Progenitor cell of endocrine pancreas (in vitro differentiated cells): ENCODE measurements at regions not wholly inside any gene's neighbourhood (a gene's known extent, or its start where the extent isn't known, plus 50 kb on each side); places are given as distances from the start of the nearest gene placed in this dataset.

Source experiments
- DNase-seq: peaks from one replicate; pipeline ENCODE4 v3.0.0; 2021; ENCODE audit warnings: low spot score; ENCODE audit not compliant: unreplicated experiment
- H3K27ac Mint-ChIP-seq: 2 replicates; pipeline ENCODE4 v1.8.0; 2021; ENCODE audit warnings: mild to moderate bottlenecking, moderate library complexity, mixed read lengths
- H3K27me3 Mint-ChIP-seq: 2 replicates; pipeline ENCODE4 v1.8.0; 2021; ENCODE audit warnings: mixed read lengths
- H3K36me3 Mint-ChIP-seq: 2 replicates; pipeline ENCODE4 v1.8.0; 2022; ENCODE audit warnings: mixed read lengths; ENCODE audit not compliant: insufficient read depth
- H3K4me1 Mint-ChIP-seq: 2 replicates; pipeline ENCODE4 v1.8.0; 2021; ENCODE audit warnings: low read depth, mixed read lengths
- H3K4me3 Mint-ChIP-seq: 2 replicates; pipeline ENCODE4 v1.8.0; 2021; ENCODE audit warnings: low read depth, mild to moderate bottlenecking, moderate library complexity, mixed read lengths
- H3K9me3 Mint-ChIP-seq: 2 replicates; pipeline ENCODE4 v1.8.0; 2021; ENCODE audit warnings: low read depth, mixed read lengths
- TF ChIP-seq, protein P1 (sequence below): fragments of 200-600 bp; sonication (generic); IDR thresholded peaks from one replicate; pipeline ENCODE4 v1.5.0; 2021; ENCODE audit warnings: antibody characterized with exemption, mild to moderate bottlenecking; ENCODE audit not compliant: unreplicated experiment

DNA sequence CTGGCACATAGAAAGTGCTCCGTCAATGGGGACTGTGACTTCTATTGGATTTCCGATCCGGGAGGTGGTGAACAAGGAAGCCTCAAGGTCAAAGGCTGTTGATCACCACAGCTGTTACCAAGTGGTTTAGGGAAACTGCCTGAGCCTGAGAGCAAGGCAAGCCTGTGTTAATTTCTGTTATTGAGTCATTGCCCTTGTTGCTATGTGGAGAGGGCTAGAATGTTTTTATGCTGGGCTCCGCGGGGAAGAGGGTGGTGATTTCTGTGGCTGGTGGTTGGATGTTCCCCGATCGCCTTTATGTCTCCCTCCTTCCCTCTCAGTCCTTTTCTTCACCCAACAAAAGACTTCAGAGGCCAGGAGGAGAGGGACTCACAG is 108.5 kb upstream of the ALX4 start:
- peak overlapping the region; percentile 56 for H3K27ac Mint-ChIP-seq
- no peak overlapping the region for H3K4me3 Mint-ChIP-seq
- TF ChIP-seq, protein P1, sequence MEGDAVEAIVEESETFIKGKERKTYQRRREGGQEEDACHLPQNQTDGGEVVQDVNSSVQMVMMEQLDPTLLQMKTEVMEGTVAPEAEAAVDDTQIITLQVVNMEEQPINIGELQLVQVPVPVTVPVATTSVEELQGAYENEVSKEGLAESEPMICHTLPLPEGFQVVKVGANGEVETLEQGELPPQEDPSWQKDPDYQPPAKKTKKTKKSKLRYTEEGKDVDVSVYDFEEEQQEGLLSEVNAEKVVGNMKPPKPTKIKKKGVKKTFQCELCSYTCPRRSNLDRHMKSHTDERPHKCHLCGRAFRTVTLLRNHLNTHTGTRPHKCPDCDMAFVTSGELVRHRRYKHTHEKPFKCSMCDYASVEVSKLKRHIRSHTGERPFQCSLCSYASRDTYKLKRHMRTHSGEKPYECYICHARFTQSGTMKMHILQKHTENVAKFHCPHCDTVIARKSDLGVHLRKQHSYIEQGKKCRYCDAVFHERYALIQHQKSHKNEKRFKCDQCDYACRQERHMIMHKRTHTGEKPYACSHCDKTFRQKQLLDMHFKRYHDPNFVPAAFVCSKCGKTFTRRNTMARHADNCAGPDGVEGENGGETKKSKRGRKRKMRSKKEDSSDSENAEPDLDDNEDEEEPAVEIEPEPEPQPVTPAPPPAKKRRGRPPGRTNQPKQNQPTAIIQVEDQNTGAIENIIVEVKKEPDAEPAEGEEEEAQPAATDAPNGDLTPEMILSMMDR: no peak
- H3K27me3 Mint-ChIP-seq: peaks cover 27% of the 10 kb centered on the region
- no peaks in the 10 kb centered on the region for H3K4me1 Mint-ChIP-seq
- DNase-seq: no peak
- H3K36me3 Mint-ChIP-seq: no peaks in the 10 kb centered on the region
- no peaks in the 10 kb centered on the region for H3K9me3 Mint-ChIP-seq

DNA sequence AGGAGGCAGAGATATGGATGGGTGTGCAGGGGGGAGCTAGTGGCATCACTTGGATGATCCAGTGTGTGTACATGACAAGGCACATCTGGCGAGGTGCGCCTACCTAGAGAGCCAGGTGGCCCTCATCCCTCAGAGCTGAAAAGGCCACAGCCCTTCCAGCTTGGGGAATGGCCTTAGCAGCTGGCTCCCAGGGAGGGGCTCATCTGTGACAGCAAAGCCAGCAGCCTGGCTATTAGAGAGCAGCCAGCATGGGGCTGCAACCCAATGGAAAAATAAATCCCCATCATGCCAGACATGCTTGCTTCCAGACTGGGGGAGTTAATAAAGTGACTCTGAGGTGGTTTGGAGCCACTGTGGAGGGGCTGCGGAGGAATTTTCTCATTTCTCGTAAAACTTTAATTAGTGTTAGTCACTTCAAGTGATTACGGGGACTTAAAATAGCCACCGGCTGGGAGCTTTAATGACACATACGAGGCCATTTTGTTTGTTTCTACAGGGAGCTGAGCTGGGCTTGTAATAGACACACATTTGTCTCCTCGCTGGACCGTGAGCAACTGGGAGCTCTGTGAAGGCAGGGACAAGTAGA is 111.2 kb upstream of the ALX4 start:
- Mint-ChIP-seq H3K27ac (no peak overlapping the region), H3K36me3 (no peaks in the 10 kb centered on the region), H3K27me3 (peaks cover 36% of the 10 kb centered on the region), H3K9me3 (no peaks in the 10 kb centered on the region), H3K4me3 (no peak overlapping the region), H3K4me1 (no peaks in the 10 kb centered on the region)
- TF ChIP-seq, protein P1: no peak
- no peak for DNase-seq

DNA sequence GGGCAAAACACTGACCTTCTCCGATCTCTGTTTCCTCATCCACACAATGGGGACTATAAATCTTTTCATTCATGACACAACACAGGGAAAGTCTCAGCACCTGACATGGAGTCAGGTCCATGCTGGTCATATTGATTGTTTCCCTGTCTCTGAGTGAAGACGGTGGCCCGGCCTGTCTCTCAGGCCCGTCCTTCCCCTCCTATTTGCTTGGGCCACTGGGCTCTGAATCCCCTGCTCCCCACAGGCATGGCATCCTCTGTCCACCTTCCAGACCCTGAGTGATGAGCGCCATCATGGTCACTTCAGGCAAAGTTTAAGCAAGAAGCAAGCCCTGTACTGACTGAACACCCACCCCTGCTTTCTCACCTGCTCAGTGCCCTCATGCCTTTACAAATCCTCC is 113.3 kb upstream of the ALX4 start:
- Mint-ChIP-seq H3K4me3 (no peak overlapping the region), H3K36me3 (no peaks in the 10 kb centered on the region), H3K27ac (no peak overlapping the region), H3K9me3 (no peaks in the 10 kb centered on the region), H3K27me3 (peaks cover 46% of the 10 kb centered on the region), H3K4me1 (no peaks in the 10 kb centered on the region)
- no peak for DNase-seq
- TF ChIP-seq, protein P1: no peak

DNA sequence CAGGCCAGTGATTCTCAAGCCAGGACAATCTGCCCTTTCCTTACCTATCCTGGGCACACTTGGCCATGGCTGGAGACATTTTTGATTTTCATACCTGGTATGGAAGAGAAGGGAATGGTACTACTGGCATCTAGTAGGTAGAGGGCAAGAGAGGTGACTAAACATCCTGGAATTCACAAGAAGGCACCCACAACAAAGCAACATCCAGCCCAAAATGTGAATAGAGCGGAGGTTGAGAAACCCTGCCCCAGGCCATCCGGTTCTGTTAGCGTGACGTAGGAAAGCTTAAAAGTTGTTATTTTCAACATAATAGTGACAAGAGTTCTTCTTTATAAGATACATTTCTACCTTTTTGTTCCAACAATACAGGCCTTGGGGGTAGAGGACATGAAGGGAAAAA is 114.9 kb upstream of the ALX4 start:
- H3K4me3 Mint-ChIP-seq: no peak overlapping the region
- no peaks in the 10 kb centered on the region for H3K4me1 Mint-ChIP-seq
- no peaks in the 10 kb centered on the region for H3K36me3 Mint-ChIP-seq
- H3K27me3 Mint-ChIP-seq: peaks cover 41% of the 10 kb centered on the region
- no peak overlapping the region for H3K27ac Mint-ChIP-seq
- no peaks in the 10 kb centered on the region for H3K9me3 Mint-ChIP-seq
- DNase-seq: no peak
- TF ChIP-seq, protein P1: no peak

DNA sequence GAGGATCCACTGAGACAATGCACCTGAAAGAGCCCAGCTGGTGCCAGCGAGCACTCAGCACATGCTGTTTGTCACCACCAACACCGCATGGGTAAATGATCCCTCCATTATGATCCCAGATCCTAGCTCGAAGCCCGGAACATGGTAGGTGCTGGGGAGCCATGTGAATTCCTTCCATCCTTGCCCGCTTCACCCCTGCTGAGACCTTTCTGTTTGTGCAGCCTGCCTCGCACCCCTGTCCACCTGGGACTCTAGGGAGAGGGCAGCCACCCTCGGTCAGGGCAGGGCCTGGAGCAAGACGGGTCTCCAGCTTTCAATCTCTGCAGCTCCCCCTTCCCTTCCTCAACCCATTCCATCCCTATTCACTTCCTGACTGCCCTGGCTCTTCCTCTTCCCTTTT is 116.2 kb upstream of the ALX4 start:
- H3K9me3 Mint-ChIP-seq: no peaks in the 10 kb centered on the region
- no peaks in the 10 kb centered on the region for H3K4me1 Mint-ChIP-seq
- peaks cover 35% of the 10 kb centered on the region for H3K27me3 Mint-ChIP-seq
- H3K27ac Mint-ChIP-seq: no peak overlapping the region
- TF ChIP-seq, protein P1: no peak
- H3K4me3 Mint-ChIP-seq: no peak overlapping the region
- DNase-seq: no peak
- no peaks in the 10 kb centered on the region for H3K36me3 Mint-ChIP-seq
